GM18508 (cell line): ENCODE measurements at regions not wholly inside any gene's neighbourhood (a gene's known extent, or its start where the extent isn't known, plus 50 kb on each side); places are given as distances from the start of the nearest gene placed in this dataset.
"Not testable (repeated sequence)": the region's sequence is repeated elsewhere in the genome, so short reads cannot be mapped to it uniquely, and the experiment has no call there.

ENCODE experiments used
- ATAC-seq: cut with Tn5 transposase; IDR thresholded peaks from one replicate; pipeline ENCODE4 v1.9.1; 2021; ENCODE audit warnings: moderate number of reproducible peaks; ENCODE audit not compliant: insufficient read depth, unreplicated experiment

GRCh38 chr5:92687821-92688722 lies 892.9 kb downstream of the NR2F1-AS1 start:
- ATAC-seq: no peak

DNA sequence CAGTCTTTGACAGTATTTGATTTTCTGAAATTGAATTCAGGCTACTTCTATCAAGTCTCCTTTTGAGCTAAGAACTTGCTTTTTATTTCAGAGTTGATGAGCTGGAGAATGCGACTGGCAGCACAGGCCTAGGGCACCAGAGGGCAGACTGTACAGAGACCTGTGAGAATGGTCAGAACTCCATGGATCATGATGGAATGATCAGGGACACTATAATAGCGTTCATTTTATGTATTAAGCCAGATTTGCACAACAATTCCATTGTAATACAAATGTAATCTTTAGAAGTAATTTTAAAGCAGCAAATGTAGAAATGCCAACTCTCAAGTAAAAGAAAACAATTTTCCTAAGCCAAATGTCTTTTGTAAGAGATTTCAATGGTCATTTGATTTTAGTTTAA lies 902.4 kb downstream of the NR2F1-AS1 start:
- no peak for ATAC-seq

DNA sequence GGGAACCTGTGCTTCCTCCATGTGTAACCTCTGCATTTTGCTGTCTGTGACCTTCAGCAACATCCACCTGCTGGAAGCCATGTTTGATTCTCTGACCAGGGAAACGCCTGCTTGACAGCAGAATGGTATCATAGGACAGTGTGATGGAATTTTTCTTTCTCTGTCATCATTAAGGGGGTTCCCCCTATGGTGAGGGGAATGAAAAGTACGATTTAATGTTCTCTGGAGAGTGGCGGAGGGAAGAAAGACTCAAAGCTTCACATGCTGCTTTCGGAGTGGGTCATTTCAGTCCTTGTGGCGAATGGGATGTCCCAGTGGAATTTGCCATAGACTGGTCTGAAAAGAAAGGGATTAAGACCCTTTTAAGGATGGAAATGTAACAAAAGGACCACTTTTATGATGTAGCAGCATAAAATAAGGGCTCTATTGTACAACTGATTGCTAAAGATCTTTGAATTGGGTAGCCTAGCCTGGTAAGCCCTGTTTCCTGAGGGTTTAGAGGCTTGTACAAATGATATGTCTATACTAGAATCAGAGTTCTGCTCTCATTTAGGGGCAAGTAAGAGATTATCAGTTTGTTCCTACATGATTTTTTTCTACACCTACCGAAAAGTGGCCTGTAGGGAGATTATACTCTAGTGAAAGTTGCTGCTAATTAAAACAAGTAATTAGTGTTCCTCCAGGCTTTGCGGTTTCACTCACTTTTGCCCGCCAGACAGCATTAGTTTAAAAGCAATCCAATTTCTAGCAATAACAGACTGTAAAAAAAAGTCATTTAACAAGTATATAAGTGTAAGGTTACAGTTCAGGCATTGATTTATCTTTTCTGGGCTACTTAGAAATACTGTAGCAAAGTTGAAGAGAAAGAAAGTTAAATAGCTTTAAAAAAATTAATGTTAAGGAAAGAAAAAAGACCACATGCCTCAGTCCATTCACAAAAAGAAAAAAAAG lies 904.5 kb downstream of the NR2F1-AS1 start:
- ATAC-seq: no peak

- no peak for ATAC-seq
These were observed 906.7 kb downstream of the NR2F1-AS1 start for GRCh38 chr5:92674321-92674720.

- no peak for ATAC-seq
These were observed 915.5 kb downstream of the NR2F1-AS1 start for GRCh38 chr5:92665506-92665905.

GRCh38 chr5:92662741-92663140 lies 918.3 kb downstream of the NR2F1-AS1 start:
- no peak for ATAC-seq

DNA sequence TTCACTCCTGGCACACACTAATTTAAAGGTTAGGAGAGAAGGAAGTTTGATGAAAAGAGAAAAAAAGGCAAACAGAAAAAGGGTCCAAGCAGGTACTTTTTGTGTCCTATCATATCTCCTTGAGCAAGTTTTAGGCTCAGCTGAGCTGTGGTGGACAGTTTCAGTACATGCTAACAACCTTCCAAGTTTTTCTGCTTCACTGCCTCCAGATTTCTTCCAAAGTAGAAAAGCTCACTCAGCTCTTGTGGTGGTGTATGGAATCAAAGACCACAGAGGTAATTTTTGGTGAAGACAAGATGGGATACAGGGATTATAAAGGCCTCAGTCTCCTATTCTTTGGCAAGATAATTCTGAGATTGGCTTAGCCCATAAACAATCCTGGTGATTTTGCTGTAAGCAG lies 921.8 kb downstream of the NR2F1-AS1 start:
- no peak for ATAC-seq

- not testable (repeated sequence) for ATAC-seq
These were observed 926.4 kb downstream of the NR2F1-AS1 start for GRCh38 chr5:92654601-92655000.

GRCh38 chr5:92653730-92654461 lies 927.1 kb downstream of the NR2F1-AS1 start:
- no peak for ATAC-seq

- ATAC-seq: no peak
These were observed 928.3 kb downstream of the NR2F1-AS1 start for GRCh38 chr5:92652756-92653155.

GRCh38 chr5:92644266-92644886 lies 936.6 kb downstream of the NR2F1-AS1 start:
- ATAC-seq: no peak

GRCh38 chr5:92641031-92641962 lies 939.7 kb downstream of the NR2F1-AS1 start:
- no peak for ATAC-seq

DNA sequence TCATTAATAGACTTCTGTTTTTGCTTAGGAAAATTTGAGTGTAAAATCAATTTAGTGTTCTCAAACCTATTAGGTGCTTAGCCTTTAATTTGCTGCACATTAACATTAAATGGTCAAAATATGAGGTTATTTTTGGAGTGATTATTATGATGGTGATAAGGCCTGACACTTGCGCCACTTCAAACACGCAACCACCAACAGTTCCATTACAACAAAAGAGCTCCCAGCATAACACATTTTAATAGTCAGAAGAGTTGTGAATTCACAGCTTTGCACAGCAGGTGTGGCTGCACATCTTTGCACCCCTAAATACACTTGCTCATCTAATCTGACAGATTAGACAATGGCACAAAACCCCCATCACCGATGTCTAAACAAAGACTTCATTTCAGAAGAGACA lies 940.7 kb downstream of the NR2F1-AS1 start:
- no peak for ATAC-seq

DNA sequence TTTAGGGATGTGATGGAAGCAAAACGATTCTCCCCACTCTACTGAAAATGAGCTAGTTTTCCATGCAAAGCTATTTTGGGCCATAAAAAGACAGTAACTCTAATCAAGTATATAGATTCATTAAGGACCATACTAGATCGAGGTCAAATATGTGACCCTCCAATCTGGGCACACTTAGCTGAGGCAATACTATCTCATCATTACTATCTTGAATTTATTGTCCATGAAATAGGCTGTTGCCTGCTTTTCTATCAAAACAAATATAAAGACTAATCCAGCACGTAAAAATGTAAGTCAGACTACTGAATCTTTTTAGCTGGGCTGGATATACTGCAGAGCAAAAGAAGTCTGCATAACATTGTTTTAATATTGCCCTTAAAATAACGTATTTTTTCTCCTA lies 943.1 kb downstream of the NR2F1-AS1 start:
- ATAC-seq: no peak

- ATAC-seq: no peak
These were observed 943.8 kb downstream of the NR2F1-AS1 start for GRCh38 chr5:92637247-92637646.

GRCh38 chr5:92635001-92635461 lies 946.0 kb downstream of the NR2F1-AS1 start:
- no peak for ATAC-seq

DNA sequence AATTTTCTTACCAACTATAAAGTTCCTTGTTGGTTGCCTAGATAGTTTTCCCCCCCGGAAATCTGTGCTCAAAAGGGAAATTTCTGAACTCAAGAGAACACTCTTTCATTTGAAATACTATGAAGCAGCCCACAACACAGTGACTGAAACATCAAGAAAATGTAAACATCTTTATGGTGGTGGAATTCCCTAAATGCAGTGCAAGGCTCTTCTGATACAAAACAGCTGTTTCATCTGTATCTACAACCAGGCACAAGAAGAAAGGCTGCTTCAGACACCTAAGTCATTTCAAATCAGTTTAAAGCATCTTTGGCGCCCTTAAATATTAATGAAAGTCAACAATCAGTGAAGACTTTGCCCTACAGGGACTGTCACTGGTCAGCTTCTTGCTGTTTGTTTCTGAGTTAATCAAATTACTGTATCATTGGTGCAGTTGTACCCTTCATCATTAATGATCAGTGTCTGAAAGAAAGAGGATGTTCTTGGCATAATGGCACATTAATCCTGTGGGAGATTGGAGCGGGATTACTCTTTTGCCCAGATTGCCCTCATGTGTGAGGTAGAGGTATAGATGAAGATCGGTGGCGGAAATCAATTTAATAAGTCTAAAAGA lies 947.0 kb downstream of the NR2F1-AS1 start:
- ATAC-seq: no peak

DNA sequence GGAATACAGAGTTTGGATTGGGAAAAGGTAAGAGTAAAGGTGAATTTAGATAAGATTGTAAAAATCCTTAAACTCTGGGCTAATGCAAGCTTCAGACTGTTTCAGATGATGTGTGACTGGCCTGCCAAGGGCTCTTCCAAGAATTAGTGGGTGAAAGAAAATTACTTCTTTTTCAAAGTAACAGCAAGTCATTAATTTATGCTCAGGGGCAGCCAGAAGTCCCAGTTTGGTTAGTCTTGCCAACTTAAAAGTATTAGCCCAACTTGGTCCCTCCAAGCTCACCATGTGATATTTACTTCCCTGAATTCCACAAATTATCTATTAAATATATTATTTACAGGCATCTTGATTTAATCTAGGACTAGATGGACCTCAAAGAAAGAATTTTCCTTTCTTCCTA lies 947.8 kb downstream of the NR2F1-AS1 start:
- no peak for ATAC-seq
